ENCODE measurements at regions not wholly inside any gene's neighbourhood (a gene's known extent, or its start where the extent isn't known, plus 50 kb on each side); places are given as distances from the start of the nearest gene placed in this dataset.

GRCh38 chr21:19914028-19914427 is 1084.2 kb upstream of the NCAM2 start (continued):
- TF ChIP-seq GABPB2 (CRISPR knock-in tag; conservative IDR thresholded peaks at IDR 0.05), result no peak

- intact Hi-C loops (cut with micrococcal nuclease) (no loop called here), in situ Hi-C loops (cut with MboI) (no loop called here)
- Histone ChIP-seq H3K9me1 (ENCODE audit: control insufficient read depth, insufficient read depth, low read length) (no peaks in the 10 kb centered on the region), H4K20me1 (replicated peaks; ENCODE audit: control insufficient read depth, insufficient read depth, low read length) (no peaks in the 10 kb centered on the region), H3K4me2 (ENCODE audit: insufficient read depth, low read length) (no peak overlapping the region), H3K4me3 (no peak overlapping the region), H3K79me2 (ENCODE audit: control insufficient read depth, insufficient read depth, low read length) (no peaks in the 10 kb centered on the region), H3K9ac (ENCODE audit: insufficient read depth in 1 of 2, low read depth in 2 of 2, low read length in 2 of 2) (no peak overlapping the region), H3K36me3 (ENCODE audit: control insufficient read depth, insufficient read depth, low read length) (no peaks in the 10 kb centered on the region), H3K27ac (ENCODE audit: extremely low read depth, low read depth, low read length) (no peak overlapping the region; the same call in 2 of the 3 replicates), H2AFZ (ENCODE audit: low read depth, low read length) (no peak overlapping the region; the same call in 1 of the 2 replicates), H3K27me3 (ENCODE audit: control insufficient read depth in 2 of 2, insufficient read depth in 2 of 2, low read length in 2 of 2) (no peaks in the 10 kb centered on the region), H3K9me3 (replicated peaks; ENCODE audit: control insufficient read depth, insufficient read depth, low read depth, low read length) (no peaks in the 10 kb centered on the region), H3K4me1 (replicated peaks in 1 of 2; ENCODE audit: control insufficient read depth in 2 of 2, insufficient read depth in 2 of 2, low read length in 2 of 2) (no peaks in the 10 kb centered on the region)
- no peak for DNase-seq (ENCODE audit: extremely low read depth in 1 of 4, low spot score in 3 of 4)
- CTCF ChIA-PET (ENCODE audit: low intra/inter-chr PET ratio), result no interaction called here
- ATAC-seq, result no peak
- FAIRE-seq, result no peak
- no peak for TF ChIP-seq HLTF (IDR thresholded peaks at IDR 0.05)
- TF ChIP-seq ZNF639 (CRISPR knock-in tag; conservative IDR thresholded peaks at IDR 0.05 in 1 of 2, IDR thresholded peaks at IDR 0.05 in 1 of 2), result no peak
- no peak for TF ChIP-seq NFATC3 (IDR thresholded peaks at IDR 0.05)
- TF ChIP-seq PHF21A (IDR thresholded peaks at IDR 0.05; ENCODE audit: borderline replicate concordance, low read depth), result no peak
- no peak for TF ChIP-seq GATAD2B (IDR thresholded peaks at IDR 0.05; ENCODE audit: borderline replicate concordance)
- TF ChIP-seq TCF7 (IDR thresholded peaks at IDR 0.05; ENCODE audit: borderline replicate concordance), result no peak
- TF ChIP-seq ESRRB (CRISPR knock-in tag; IDR thresholded peaks at IDR 0.05; ENCODE audit: borderline replicate concordance), result no peak
- TF ChIP-seq ZNF79 (CRISPR knock-in tag; IDR thresholded peaks at IDR 0.05; ENCODE audit: low read depth), result no peak
- no peak for TF ChIP-seq ZNF143 (CRISPR knock-in tag; IDR thresholded peaks at IDR 0.05)
- TF ChIP-seq POLR2B (IDR thresholded peaks at IDR 0.05; ENCODE audit: low read depth, partially characterized antibody), result no peak
- no peak for TF ChIP-seq SREBF1 (IDR thresholded peaks at IDR 0.05; ENCODE audit: borderline replicate concordance, low read depth, low read length)
- TF ChIP-seq MCM3 (IDR thresholded peaks at IDR 0.05), result no peak
- no peak for TF ChIP-seq TEAD2 (tag; IDR thresholded peaks at IDR 0.05)
- TF ChIP-seq POLR2AphosphoS5 (IDR thresholded peaks at IDR 0.05; ENCODE audit: control insufficient read depth, insufficient read depth, low read depth, low read length), result no peak
- BruUV-seq (replicated peaks), result no TSS peak
- POLR2A ChIA-PET, result interaction anchor here (0.6 kb wide), 1 partner anchor 378 kb away, joined by 3 read pairs; no protein-coding TSS in a partner anchor
Observed at GRCh38 chr21:19921211-19921610, 1077.0 kb upstream of the NCAM2 start.

Measured in K562 (cell line).